A549 (cell line): ENCODE measurements at regions not wholly inside any gene's neighbourhood (a gene's known extent, or its start where the extent isn't known, plus 50 kb on each side); places are given as distances from the start of the nearest gene placed in this dataset.

Experiments used
- ATAC-seq, 2 experiments: fragments of 200-7000 bp in 1 of 2; fragments of >200 bp in 1 of 2; cut with Nextera tagmentation in 1 of 2; cut with Tn5 transposase in 1 of 2; 3 replicates each; pipeline versions ENCODE4 v1.8.0 to v1.9.1; 2018 to 2020; ENCODE audit warnings: mild to moderate bottlenecking in 1 of 2, moderate library complexity in 1 of 2
- CTCF ChIA-PET: fragments of 300-600 bp; sonication (Branson Sonifier 250); formaldehyde crosslinking; extraction: SDS; loops from one replicate; lab custom pipeline; 2021; ENCODE audit warnings: antibody characterized with exemption, inconsistent platforms; lab: Yijun Ruan, JAX
- POLR2A ChIA-PET: fragments of 350-600 bp; formaldehyde crosslinking; extraction: SDS; loops from one replicate; lab custom pipeline; 2021; ENCODE audit warnings: antibody characterized with exemption, inconsistent platforms; lab: Yijun Ruan, JAX
- DNase-seq, 2 experiments: peaks; one replicate each; pipeline versions ENCODE4 v3.0.0 to v3.0.0-alpha.2; 2011 to 2016; ENCODE audit warnings: low read depth in 1 of 2, low spot score in 1 of 2
- FAIRE-seq: peaks from 2 replicates; lab custom pipeline; 2011; peaks lifted over from hg19 to GRCh38; lab: Jason Lieb, UNC
- H3K27ac ChIP-seq, 2 experiments: fragments of >200 bp; sonication (Bioruptor Twin); formaldehyde crosslinking; 3 replicates each; pipeline ENCODE4 v1.5.1; 2016 to 2017
- H3K4me1 ChIP-seq: fragments of >200 bp; sonication (Bioruptor Twin); formaldehyde crosslinking; 3 replicates; pipeline ENCODE4 v1.6.1; 2016
- H3K4me2 ChIP-seq: fragments of >200 bp; sonication (Bioruptor Twin); formaldehyde crosslinking; 3 replicates; pipeline ENCODE4 v1.6.1; 2016
- H3K4me3 ChIP-seq: fragments of >200 bp; sonication (Bioruptor Twin); formaldehyde crosslinking; 3 replicates; pipeline ENCODE4 v1.5.1; 2016
- H3K9me3 ChIP-seq: fragments of >200 bp; sonication (Bioruptor Twin); formaldehyde crosslinking; 3 replicates; pipeline ENCODE4 v1.6.1; 2016
- CEBPB ChIP-seq, 2 experiments: fragments of >200 bp in 1 of 2; sonication (Bioruptor Twin) in 1 of 2; formaldehyde crosslinking in 1 of 2; IDR thresholded peaks; 2 replicates each; pipeline ENCODE4 v1.6.1; 2012 to 2016
- CHD4 ChIP-seq: fragments of 200-600 bp; sonication (generic); IDR thresholded peaks from 2 replicates; pipeline ENCODE4 v1.6.1; 2016; ENCODE audit warnings: antibody characterized with exemption, mild to moderate bottlenecking, borderline replicate concordance
- EP300 ChIP-seq, 2 experiments: fragments of >200 bp; sonication (Bioruptor Twin); formaldehyde crosslinking; IDR thresholded peaks; 2 replicates in 1 of 2; 3 replicates in 1 of 2; pipeline ENCODE4 v1.6.1; 2016 to 2017
- FOSB ChIP-seq: fragments of 250-450 bp; sonication (Bioruptor Pico); IDR thresholded peaks from 2 replicates; pipeline ENCODE4 v1.5.0; 2020; ENCODE audit warnings: mild to moderate bottlenecking, moderate library complexity
- FOXS1 ChIP-seq: fragments of 250-450 bp; sonication (Bioruptor Pico); IDR thresholded peaks from 2 replicates; pipeline ENCODE4 v1.5.0; 2020; ENCODE audit warnings: mild to moderate bottlenecking, moderate library complexity
- HDAC2 ChIP-seq: fragments of 200-600 bp; sonication (generic); IDR thresholded peaks from 2 replicates; pipeline ENCODE4 v1.6.1; 2016
- HEYL ChIP-seq: fragments of 250-450 bp; sonication (Bioruptor Pico); IDR thresholded peaks from 2 replicates; pipeline ENCODE4 v1.8.0; 2021; ENCODE audit warnings: mild to moderate bottlenecking, moderate library complexity
- HMGXB4 ChIP-seq: fragments of 250-450 bp; sonication (Bioruptor Pico); IDR thresholded peaks from 2 replicates; pipeline ENCODE4 v1.5.0; 2021; ENCODE audit warnings: mild to moderate bottlenecking, moderate library complexity, borderline replicate concordance
- HOXA7 ChIP-seq: fragments of 250-450 bp; sonication (Bioruptor Pico); IDR thresholded peaks from 2 replicates; pipeline ENCODE4 v1.5.0; 2020; ENCODE audit warnings: mild to moderate bottlenecking, moderate library complexity
- HOXB13 ChIP-seq: fragments of 250-450 bp; sonication (Bioruptor Pico); IDR thresholded peaks from 2 replicates; pipeline ENCODE4 v1.5.0; 2020; ENCODE audit warnings: low read depth, mild to moderate bottlenecking, moderate library complexity
- HOXB5 ChIP-seq: fragments of 250-450 bp; sonication (Bioruptor Pico); IDR thresholded peaks from 2 replicates; pipeline ENCODE4 v1.5.0; 2020; ENCODE audit warnings: mild to moderate bottlenecking, moderate library complexity
- JUN ChIP-seq, 2 experiments: fragments of >200 bp; sonication (Bioruptor Twin); formaldehyde crosslinking; IDR thresholded peaks; 2 replicates in 1 of 2; 3 replicates in 1 of 2; pipeline ENCODE4 v1.6.1; 2016 to 2017
- KDM1A ChIP-seq: fragments of 200-600 bp; sonication (generic); IDR thresholded peaks from 2 replicates; pipeline ENCODE4 v1.6.1; 2016; ENCODE audit warnings: low read depth, mild to moderate bottlenecking
- MAFK ChIP-seq: fragments of 450-650 bp; IDR thresholded peaks from 2 replicates; pipeline ENCODE4 v1.6.1; 2014; ENCODE audit not compliant: partially characterized antibody
- MAX ChIP-seq: IDR thresholded peaks from 2 replicates; pipeline ENCODE4 v1.6.1; 2012
- MYC ChIP-seq: IDR thresholded peaks from 2 replicates; pipeline ENCODE4 v1.6.1; 2012; ENCODE audit warnings: mild to moderate bottlenecking, inconsistent platforms, low read length, improper control_type of control experiment, borderline replicate concordance
- PHF8 ChIP-seq: fragments of 200-600 bp; sonication (generic); IDR thresholded peaks from 2 replicates; pipeline ENCODE4 v1.6.1; 2016; ENCODE audit warnings: low read depth, mild to moderate bottlenecking, antibody characterized with exemption, moderate library complexity, borderline replicate concordance
- POLR2A ChIP-seq: IDR thresholded peaks from 2 replicates; pipeline ENCODE4 v1.6.1; 2012; ENCODE audit warnings: mild to moderate bottlenecking, low read length
- RARB ChIP-seq: fragments of 250-450 bp; sonication (Bioruptor Pico); IDR thresholded peaks from 2 replicates; pipeline ENCODE4 v1.8.0; 2021; ENCODE audit warnings: mild to moderate bottlenecking, moderate library complexity
- REST ChIP-seq: fragments of 200-600 bp; sonication (generic); IDR thresholded peaks from 2 replicates; pipeline ENCODE4 v1.6.1; 2016; ENCODE audit warnings: antibody characterized with exemption, mild to moderate bottlenecking, moderate library complexity
- RFX5 ChIP-seq: fragments of 450-650 bp; IDR thresholded peaks from 2 replicates; pipeline ENCODE4 v1.7.1; 2014; ENCODE audit warnings: antibody characterized with exemption, mild to moderate bottlenecking, moderate library complexity
- RNF2 ChIP-seq: fragments of 200-600 bp; sonication (generic); IDR thresholded peaks from 2 replicates; pipeline ENCODE4 v1.6.1; 2016; ENCODE audit warnings: low read depth, mild to moderate bottlenecking, antibody characterized with exemption, moderate library complexity, borderline replicate concordance
- SREBF2 ChIP-seq: fragments of 450-650 bp; IDR thresholded peaks from 2 replicates; pipeline ENCODE4 v1.6.1; 2014; ENCODE audit warnings: mild to moderate bottlenecking, moderate library complexity
- ZC3H11A ChIP-seq: fragments of 450-650 bp; IDR thresholded peaks from 2 replicates; pipeline ENCODE4 v1.6.1; 2014; ENCODE audit warnings: antibody characterized with exemption, mild to moderate bottlenecking
- ZFP36 ChIP-seq: fragments of 450-650 bp; IDR thresholded peaks from 2 replicates; pipeline ENCODE4 v1.6.1; 2014; ENCODE audit warnings: borderline replicate concordance; ENCODE audit not compliant: partially characterized antibody
- ZSCAN20 ChIP-seq: fragments of 250-450 bp; sonication (Bioruptor Pico); IDR thresholded peaks from 2 replicates; pipeline ENCODE4 v1.8.0; 2022; ENCODE audit warnings: mild to moderate bottlenecking, moderate library complexity
- WGBS: methylation state at CpG from one replicate; pipeline ENCODE4 v1.1.6; 2017; ENCODE audit errors: missing lambda C conversion rate; 5-methylcytosine and 5-hydroxymethylcytosine counted together
- TF ChIP-seq, protein P1 (sequence below): fragments of 250-450 bp; sonication (Bioruptor Pico); IDR thresholded peaks from 2 replicates; pipeline ENCODE4 v1.5.0; 2020; ENCODE audit warnings: low read depth, mild to moderate bottlenecking, moderate library complexity
- TF ChIP-seq, protein P2 (sequence below): IDR thresholded peaks from 2 replicates; pipeline ENCODE4 v1.6.1; 2012; ENCODE audit warnings: low read depth, borderline replicate concordance
- TF ChIP-seq, protein P3 (sequence below): fragments of 450-650 bp; IDR thresholded peaks from 2 replicates; pipeline ENCODE4 v1.6.1; 2014; ENCODE audit warnings: antibody characterized with exemption

GRCh38 chr4:108502356-108502755 lies 118.0 kb upstream of the RPL34 start:
- FAIRE-seq (no peak), ATAC-seq (no peak), DNase-seq (no peak)
- ChIA-PET CTCF (no interaction called here), POLR2A (no interaction called here)
- 0% methylated on average over 2 of the region's 2 CpGs for WGBS
- H3K4me1 ChIP-seq, result no peaks in the 10 kb centered on the region
- H3K9me3 ChIP-seq, result no peaks in the 10 kb centered on the region
- H3K4me3 ChIP-seq, result no peak overlapping the region
- TF ChIP-seq HEYL (CRISPR knock-in tag), result no peak
- no peak overlapping the region for H3K4me2 ChIP-seq
- H3K27ac ChIP-seq, result no peak overlapping the region

DNA sequence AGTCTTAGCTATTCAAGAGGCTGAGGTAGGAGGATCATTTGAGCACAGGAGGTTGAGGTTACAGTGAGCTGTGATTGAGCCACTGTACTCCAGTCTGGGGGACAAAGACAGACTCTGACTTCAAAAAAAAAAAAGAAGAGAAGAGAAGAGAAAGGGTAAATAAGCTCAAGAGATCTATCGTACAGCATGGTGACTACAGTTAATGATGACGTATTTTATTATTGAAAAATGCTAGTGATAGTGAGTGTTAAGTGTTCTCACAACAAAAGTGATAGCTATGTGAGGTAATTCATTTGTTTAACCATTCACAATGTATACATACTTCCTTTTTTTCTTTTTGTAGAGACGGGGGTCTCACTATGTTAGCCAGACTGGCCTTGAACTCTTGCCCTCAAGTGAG lies 121.5 kb upstream of the RPL34 start:
- 0% methylated on average over 3 of the region's 3 CpGs for WGBS
- ATAC-seq, result no peak
- H3K9me3 ChIP-seq, result no peaks in the 10 kb centered on the region
- TF ChIP-seq RFX5 (no peak), MAX (no peak), FOXS1 (CRISPR knock-in tag) (no peak), JUN (IDR thresholded peaks at IDR 0.05) (no peak), RARB (no peak), POLR2A (no peak), ZFP36 (no peak), REST (no peak), HOXA7 (CRISPR knock-in tag) (no peak), ZC3H11A (no peak), PHF8 (no peak), RNF2 (no peak), CEBPB (IDR thresholded peaks at IDR 0.05) (no peak)
- TF ChIP-seq, protein P1, sequence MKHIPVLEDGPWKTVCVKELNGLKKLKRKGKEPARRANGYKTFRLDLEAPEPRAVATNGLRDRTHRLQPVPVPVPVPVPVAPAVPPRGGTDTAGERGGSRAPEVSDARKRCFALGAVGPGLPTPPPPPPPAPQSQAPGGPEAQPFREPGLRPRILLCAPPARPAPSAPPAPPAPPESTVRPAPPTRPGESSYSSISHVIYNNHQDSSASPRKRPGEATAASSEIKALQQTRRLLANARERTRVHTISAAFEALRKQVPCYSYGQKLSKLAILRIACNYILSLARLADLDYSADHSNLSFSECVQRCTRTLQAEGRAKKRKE (CRISPR knock-in tag), result no peak
- TF ChIP-seq, protein P2, sequence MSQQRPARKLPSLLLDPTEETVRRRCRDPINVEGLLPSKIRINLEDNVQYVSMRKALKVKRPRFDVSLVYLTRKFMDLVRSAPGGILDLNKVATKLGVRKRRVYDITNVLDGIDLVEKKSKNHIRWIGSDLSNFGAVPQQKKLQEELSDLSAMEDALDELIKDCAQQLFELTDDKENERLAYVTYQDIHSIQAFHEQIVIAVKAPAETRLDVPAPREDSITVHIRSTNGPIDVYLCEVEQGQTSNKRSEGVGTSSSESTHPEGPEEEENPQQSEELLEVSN, result no peak
- TF ChIP-seq, protein P3, sequence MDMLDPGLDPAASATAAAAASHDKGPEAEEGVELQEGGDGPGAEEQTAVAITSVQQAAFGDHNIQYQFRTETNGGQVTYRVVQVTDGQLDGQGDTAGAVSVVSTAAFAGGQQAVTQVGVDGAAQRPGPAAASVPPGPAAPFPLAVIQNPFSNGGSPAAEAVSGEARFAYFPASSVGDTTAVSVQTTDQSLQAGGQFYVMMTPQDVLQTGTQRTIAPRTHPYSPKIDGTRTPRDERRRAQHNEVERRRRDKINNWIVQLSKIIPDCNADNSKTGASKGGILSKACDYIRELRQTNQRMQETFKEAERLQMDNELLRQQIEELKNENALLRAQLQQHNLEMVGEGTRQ, result no peak
- no peak overlapping the region for H3K27ac ChIP-seq
- no peak for DNase-seq
- ChIA-PET CTCF (no interaction called here), POLR2A (no interaction called here)
- H3K4me2 ChIP-seq, result no peak overlapping the region
- FAIRE-seq, result no peak
- no peak overlapping the region for H3K4me3 ChIP-seq
- H3K4me1 ChIP-seq, result no peaks in the 10 kb centered on the region

- no peak overlapping the region for H3K4me3 ChIP-seq
- ATAC-seq, result no peak
- CTCF ChIA-PET, result interaction anchor here (1.1 kb wide), 1 partner anchor 335 kb away, joined by 3 read pairs; no protein-coding TSS in a partner anchor
- H3K27ac ChIP-seq, result no peak overlapping the region
- POLR2A ChIA-PET, result no interaction called here
- no peak overlapping the region for H3K4me2 ChIP-seq
- H3K9me3 ChIP-seq, result no peaks in the 10 kb centered on the region
- FAIRE-seq, result no peak
- no peaks in the 10 kb centered on the region for H3K4me1 ChIP-seq
- no peak for DNase-seq
- no peak for TF ChIP-seq HDAC2
- TF ChIP-seq ZSCAN20 (CRISPR knock-in tag), result no peak
- TF ChIP-seq CEBPB (IDR thresholded peaks at IDR 0.05), result no peak
- TF ChIP-seq MAFK, result no peak
- TF ChIP-seq JUN (IDR thresholded peaks at IDR 0.05), result no peak
- no peak for TF ChIP-seq KDM1A
- TF ChIP-seq FOSB (CRISPR knock-in tag), result no peak
- no peak for TF ChIP-seq EP300 (IDR thresholded peaks at IDR 0.05)
- no peak for TF ChIP-seq HOXB5 (CRISPR knock-in tag)
- TF ChIP-seq CHD4, result no peak
- TF ChIP-seq HMGXB4 (CRISPR knock-in tag), result no peak
- no peak for TF ChIP-seq MYC
- no peak for TF ChIP-seq HOXB13 (CRISPR knock-in tag)
- no peak for TF ChIP-seq SREBF2
- TF ChIP-seq, protein P1 (CRISPR knock-in tag), result no peak
Measured at GRCh38 chr4:108493596-108493931, 126.8 kb upstream of the RPL34 start.
